Fibroblast of lung (primary cell): ENCODE measurements at regions not wholly inside any gene's neighbourhood (a gene's known extent, or its start where the extent isn't known, plus 50 kb on each side); places are given as distances from the start of the nearest gene placed in this dataset.
"Not testable (repeated sequence)": the region's sequence is repeated elsewhere in the genome, so short reads cannot be mapped to it uniquely, and the experiment has no call there.

ENCODE experiments used
- DNase-seq, 2 donors: peaks; one replicate each; pipeline versions ENCODE4 v3.0.0 to v3.0.0-alpha.2; 2010; ENCODE audit warnings: low read depth in 2 of 2
- H2AFZ ChIP-seq: 2 replicates; pipeline ENCODE4 v1.5.1; 2012; ENCODE audit warnings: low read length, control low read depth, inconsistent platforms
- H3K27ac ChIP-seq: 2 replicates; pipeline ENCODE4 v1.5.1; 2011; ENCODE audit warnings: low read length, control low read depth; ENCODE audit not compliant: insufficient read depth
- H3K27me3 ChIP-seq: 2 replicates; pipeline ENCODE4 v1.5.1; 2011; ENCODE audit warnings: mild to moderate bottlenecking, low read length; ENCODE audit not compliant: control insufficient read depth, insufficient read depth
- H3K36me3 ChIP-seq: 2 replicates; pipeline ENCODE4 v1.5.1; 2011; ENCODE audit warnings: low read length; ENCODE audit not compliant: control insufficient read depth, insufficient read depth
- H3K4me1 ChIP-seq: 2 replicates; pipeline ENCODE4 v1.5.1; 2011; ENCODE audit warnings: low read length; ENCODE audit not compliant: control insufficient read depth, insufficient read depth; ENCODE audit errors: extremely low read depth
- H3K4me2 ChIP-seq: 2 replicates; pipeline ENCODE4 v1.5.1; 2011; ENCODE audit warnings: low read length, control low read depth; ENCODE audit not compliant: insufficient read depth; ENCODE audit errors: extremely low read depth
- H3K4me3 ChIP-seq, 4 experiments: fragments of 200-600 bp in 1 of 4; sonication (generic) in 1 of 4; replicated peaks in 1 of 4; 2 replicates each; pipeline ENCODE4 v1.5.1; 2011 to 2016; ENCODE audit warnings: low read length in 4 of 4, low read depth in 3 of 4, mild to moderate bottlenecking in 3 of 4, control low read depth in 2 of 4, inconsistent platforms in 1 of 4, mixed read lengths in 1 of 4; ENCODE audit not compliant: insufficient read depth in 1 of 4; ENCODE audit errors: control extremely low read depth in 1 of 4
- H3K79me2 ChIP-seq: 2 replicates; pipeline ENCODE4 v1.5.1; 2012; ENCODE audit warnings: mild to moderate bottlenecking, low read length, inconsistent platforms; ENCODE audit not compliant: control insufficient read depth, insufficient read depth
- H3K9ac ChIP-seq: 2 replicates; pipeline ENCODE4 v1.5.1; 2011; ENCODE audit warnings: mild to moderate bottlenecking, low read length, control low read depth; ENCODE audit not compliant: insufficient read depth
- H3K9me3 ChIP-seq: 2 replicates; pipeline ENCODE4 v1.5.1; 2012; ENCODE audit warnings: low read depth, low read length; ENCODE audit not compliant: control insufficient read depth, insufficient read depth
- H4K20me1 ChIP-seq: 2 replicates; pipeline ENCODE4 v1.5.1; 2011; ENCODE audit warnings: low read length; ENCODE audit not compliant: control insufficient read depth, insufficient read depth; ENCODE audit errors: extremely low read depth

DNA sequence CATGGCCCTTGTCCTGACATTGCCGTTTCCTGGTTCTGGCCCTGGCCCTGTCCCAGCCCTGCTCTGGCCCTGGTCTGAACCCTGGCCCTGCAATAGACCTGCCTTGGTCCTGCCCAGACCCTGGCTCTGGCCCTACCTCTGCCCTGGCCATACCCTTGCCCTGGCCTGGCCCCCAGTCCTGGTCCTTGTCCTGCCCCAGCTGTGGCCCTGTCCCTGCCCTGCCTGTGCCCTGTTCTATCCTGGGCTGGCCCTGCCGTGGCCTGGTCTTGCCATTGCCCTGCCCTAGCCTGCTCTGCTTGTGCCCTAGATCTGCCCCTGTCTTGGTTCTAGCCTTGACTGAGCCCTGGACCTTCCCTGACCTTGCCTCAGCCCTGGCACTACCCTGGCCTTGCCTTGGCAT, 1560.1 kb downstream of the RPIA start:
- H3K4me1 ChIP-seq, H3K27ac ChIP-seq, H3K9me3 ChIP-seq, H3K4me3 ChIP-seq, H3K9ac ChIP-seq, H4K20me1 ChIP-seq, H3K79me2 ChIP-seq, H2AFZ ChIP-seq, H3K4me2 ChIP-seq, DNase-seq, H3K36me3 ChIP-seq, H3K27me3 ChIP-seq: not testable (repeated sequence)

DNA sequence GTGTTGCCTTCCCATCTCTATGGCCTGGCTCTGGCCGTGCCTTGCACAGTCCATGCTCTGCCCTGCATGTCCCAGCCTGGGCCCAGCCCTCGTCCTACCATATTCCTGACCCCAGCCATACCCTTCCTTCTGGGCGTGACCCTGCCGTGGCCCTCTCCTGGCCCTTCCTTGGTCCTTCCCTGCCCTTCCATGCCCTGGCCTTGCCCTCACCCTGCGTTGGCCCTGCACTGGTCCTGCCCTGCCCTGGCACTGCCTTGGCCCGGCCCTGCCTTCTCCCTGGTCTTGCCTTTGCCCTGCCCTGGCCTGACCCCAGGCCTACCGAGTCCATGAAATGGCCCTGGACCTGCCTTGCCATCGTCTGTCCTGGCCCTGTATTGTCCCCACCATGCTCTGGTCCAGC, 1561.8 kb downstream of the RPIA start:
- not testable (repeated sequence) for H3K4me1 ChIP-seq, H3K36me3 ChIP-seq, H3K4me3 ChIP-seq, H3K9ac ChIP-seq, H3K79me2 ChIP-seq, H3K27me3 ChIP-seq, H2AFZ ChIP-seq, H3K4me2 ChIP-seq, H4K20me1 ChIP-seq, H3K9me3 ChIP-seq, H3K27ac ChIP-seq, DNase-seq

DNA sequence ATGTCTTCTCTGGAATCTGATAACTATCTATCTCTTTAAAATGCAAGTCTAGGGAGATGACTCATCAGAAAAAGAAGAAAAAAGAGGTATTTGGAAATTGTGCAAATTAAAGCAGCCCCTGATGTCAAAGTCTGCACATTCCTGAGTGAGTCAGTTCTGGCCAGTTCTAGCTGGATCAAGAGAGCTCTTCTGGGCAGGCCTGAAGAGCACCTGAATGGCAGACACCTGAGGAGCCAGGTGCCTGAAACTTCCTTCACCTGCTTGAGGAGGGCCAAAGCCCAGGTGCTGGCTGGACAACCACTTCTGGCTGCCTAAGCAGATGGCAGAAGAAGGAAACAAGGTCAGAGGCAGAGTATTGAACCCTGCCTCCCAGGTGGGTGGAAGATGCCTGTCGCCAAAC, 1575.4 kb downstream of the RPIA start:
- H3K4me1 ChIP-seq, H3K9me3 ChIP-seq, H3K4me2 ChIP-seq, H3K36me3 ChIP-seq, H2AFZ ChIP-seq, DNase-seq, H3K79me2 ChIP-seq, H3K27me3 ChIP-seq, H3K4me3 ChIP-seq, H4K20me1 ChIP-seq, H3K9ac ChIP-seq, H3K27ac ChIP-seq: not testable (repeated sequence)

DNA sequence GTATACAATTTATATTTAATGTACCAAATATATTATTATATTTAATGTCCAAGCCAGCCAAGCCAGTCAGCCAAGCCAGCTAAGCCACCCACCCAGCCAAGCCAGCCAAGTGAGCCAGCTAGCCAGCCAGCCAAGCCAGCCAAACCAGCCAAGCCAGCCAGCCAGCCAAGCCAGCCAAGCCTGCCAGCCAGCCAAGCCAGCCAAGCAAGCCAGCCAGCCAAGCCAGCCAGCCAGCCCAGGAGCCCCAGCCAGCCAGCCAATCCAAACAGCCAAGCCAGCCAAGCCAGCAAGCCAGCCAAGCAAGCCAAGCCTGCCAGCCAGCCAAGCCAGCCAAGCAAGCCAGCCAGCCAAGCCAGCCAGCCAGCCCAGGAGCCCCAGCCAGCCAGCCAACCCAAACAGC, 1596.3 kb downstream of the RPIA start:
- not testable (repeated sequence) for H2AFZ ChIP-seq, H3K4me1 ChIP-seq

DNA sequence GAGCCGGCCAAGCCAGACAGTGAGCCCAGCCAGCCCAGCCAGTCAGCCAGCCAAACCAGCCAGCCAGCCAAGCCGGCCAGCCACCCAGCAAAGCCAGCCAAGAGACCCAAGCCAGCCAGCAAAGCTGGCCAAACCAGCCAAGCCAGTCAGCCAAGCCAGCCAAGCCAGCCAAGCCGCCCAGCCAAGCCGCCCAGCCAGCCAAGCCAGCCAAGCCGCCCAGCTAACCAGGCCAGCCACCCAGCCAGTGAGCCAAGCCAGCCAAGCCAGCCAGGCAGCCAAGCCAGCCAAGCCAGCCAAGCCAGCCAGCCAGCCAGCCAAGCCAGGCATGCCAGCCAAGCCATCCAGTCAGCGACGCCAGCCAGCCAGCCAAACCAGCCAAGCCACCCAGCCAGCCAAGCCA, 1596.9 kb downstream of the RPIA start:
- H2AFZ ChIP-seq, DNase-seq, H3K9ac ChIP-seq, H3K79me2 ChIP-seq, H3K4me3 ChIP-seq, H3K27me3 ChIP-seq, H3K36me3 ChIP-seq, H3K27ac ChIP-seq, H3K9me3 ChIP-seq, H3K4me1 ChIP-seq, H3K4me2 ChIP-seq, H4K20me1 ChIP-seq: not testable (repeated sequence)

More for the DNA sequence above, 1596.3 kb downstream of the RPIA start:
- not testable (repeated sequence) for H3K79me2 ChIP-seq, H3K9me3 ChIP-seq, H3K9ac ChIP-seq, H3K4me3 ChIP-seq, H4K20me1 ChIP-seq, H3K36me3 ChIP-seq, DNase-seq, H3K27ac ChIP-seq, H3K4me2 ChIP-seq, H3K27me3 ChIP-seq

DNA sequence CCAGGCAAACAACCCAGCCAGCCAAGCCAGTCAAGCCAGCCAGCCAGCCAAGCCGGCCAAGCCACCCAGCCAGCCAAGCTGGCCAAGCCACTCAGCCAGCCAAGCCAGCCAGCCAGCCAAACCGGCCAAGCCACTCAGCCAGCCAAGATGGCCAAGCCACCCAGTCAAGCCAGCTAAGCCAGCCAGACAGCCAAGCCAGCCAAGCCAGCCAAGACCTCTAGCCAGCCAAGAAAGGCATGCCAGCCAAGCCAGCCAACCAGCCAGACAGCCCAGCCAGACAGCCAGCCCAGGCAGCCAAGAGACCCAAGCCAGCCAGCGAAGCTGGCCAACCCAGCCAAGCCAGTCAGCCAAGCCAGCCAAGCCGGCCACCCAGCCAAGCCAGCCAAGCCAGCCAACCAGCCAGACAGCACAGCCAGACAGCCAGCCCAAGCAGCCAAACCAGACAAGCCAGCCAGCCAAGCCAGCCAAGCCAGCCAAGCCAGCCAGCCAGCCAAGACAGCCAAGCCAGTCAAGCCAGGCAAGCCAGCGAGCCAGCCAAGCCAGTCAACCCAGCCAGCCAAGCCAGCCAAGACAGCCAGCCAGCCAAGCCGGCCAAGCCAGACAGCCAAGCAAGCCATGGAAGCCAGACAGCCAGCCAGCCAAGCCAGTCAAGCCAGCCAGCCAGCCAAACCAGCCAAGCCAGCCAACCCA, 1598.0 kb downstream of the RPIA start:
- H3K9me3 ChIP-seq, H3K4me2 ChIP-seq, DNase-seq, H3K27ac ChIP-seq, H3K27me3 ChIP-seq, H3K4me1 ChIP-seq, H3K79me2 ChIP-seq, H4K20me1 ChIP-seq, H3K9ac ChIP-seq, H3K36me3 ChIP-seq, H2AFZ ChIP-seq, H3K4me3 ChIP-seq: not testable (repeated sequence)

DNA sequence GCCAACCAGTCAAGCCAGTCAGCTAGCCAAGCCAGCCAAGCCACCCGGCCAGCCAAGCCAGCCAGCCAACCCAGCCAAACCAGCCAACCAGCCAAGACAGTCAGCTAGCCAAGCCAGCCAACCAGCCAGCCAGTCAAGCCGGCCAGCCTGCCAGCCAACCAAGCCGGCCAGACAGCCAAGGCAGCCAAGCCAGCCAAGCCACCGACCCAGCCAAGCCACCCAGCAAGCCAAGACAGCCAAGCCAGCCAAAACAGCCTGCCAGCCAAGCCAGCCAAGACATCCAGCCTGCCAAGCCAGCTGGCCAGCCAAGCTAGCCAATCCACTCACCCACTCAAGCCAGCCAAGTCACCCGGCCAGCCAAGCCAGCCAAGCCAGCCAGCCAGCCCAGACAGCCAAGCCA, 1599.2 kb downstream of the RPIA start:
- H2AFZ ChIP-seq, H3K4me3 ChIP-seq, H4K20me1 ChIP-seq, H3K4me2 ChIP-seq, H3K9me3 ChIP-seq, DNase-seq, H3K27me3 ChIP-seq, H3K36me3 ChIP-seq, H3K4me1 ChIP-seq, H3K27ac ChIP-seq, H3K9ac ChIP-seq, H3K79me2 ChIP-seq: not testable (repeated sequence)
